Neural progenitor cell (in vitro differentiated cells): ENCODE measurements at regions not wholly inside any gene's neighbourhood (a gene's known extent, or its start where the extent isn't known, plus 50 kb on each side); places are given as distances from the start of the nearest gene placed in this dataset.
"Not testable (repeated sequence)": the region's sequence is repeated elsewhere in the genome, so short reads cannot be mapped to it uniquely, and the experiment has no call there.

Experiments used
- DNase-seq: peaks from one replicate; pipeline ENCODE4 v3.0.0-alpha.2; 2016; ENCODE audit warnings: low spot score
- H2AFZ ChIP-seq: fragments of 200-600 bp; sonication (generic); replicated peaks from 2 replicates; pipeline ENCODE4 v1.6.1; 2016; ENCODE audit warnings: antibody characterized with exemption
- H3F3A ChIP-seq: fragments of 200-600 bp; sonication (generic); 2 replicates; pipeline ENCODE4 v1.6.1; 2016; ENCODE audit warnings: antibody characterized with exemption, low read depth
- H3K27ac ChIP-seq: fragments of 200-600 bp; sonication (generic); 2 replicates; pipeline ENCODE4 v1.5.1; 2016; ENCODE audit warnings: mild to moderate bottlenecking
- H3K27me3 ChIP-seq: fragments of 200-600 bp; sonication (generic); 2 replicates; pipeline ENCODE4 v1.6.1; 2016; ENCODE audit warnings: mild to moderate bottlenecking, moderate library complexity
- H3K36me3 ChIP-seq: fragments of 200-600 bp; sonication (generic); 2 replicates; pipeline ENCODE4 v1.5.1; 2016
- H3K4me1 ChIP-seq: fragments of 200-600 bp; sonication (generic); 2 replicates; pipeline ENCODE4 v1.6.1; 2016; ENCODE audit warnings: mixed run types
- H3K4me2 ChIP-seq: fragments of 200-600 bp; sonication (generic); 2 replicates; pipeline ENCODE4 v1.6.1; 2016
- H3K4me3 ChIP-seq: fragments of 200-600 bp; sonication (generic); 2 replicates; pipeline ENCODE4 v1.5.1; 2016
- H3K79me2 ChIP-seq: fragments of 200-600 bp; sonication (generic); 2 replicates; pipeline ENCODE4 v1.6.1; 2016; ENCODE audit warnings: low read depth
- H3K9ac ChIP-seq: fragments of 200-600 bp; sonication (generic); 2 replicates; pipeline ENCODE4 v1.6.1; 2016
- H3K9me3 ChIP-seq: fragments of 200-600 bp; sonication (generic); 2 replicates; pipeline ENCODE4 v1.5.1; 2016; ENCODE audit warnings: low read depth
- H4K20me1 ChIP-seq: fragments of 200-600 bp; sonication (generic); 2 replicates; pipeline ENCODE4 v1.6.1; 2016; ENCODE audit warnings: low read depth
- H3K27ac Mint-ChIP-seq: 3 replicates; pipeline ENCODE4 v1.8.0; 2021; ENCODE audit warnings: mixed read lengths
- H3K27me3 Mint-ChIP-seq: 2 replicates; pipeline ENCODE4 v1.8.0; 2022; ENCODE audit warnings: low read depth, mild to moderate bottlenecking, inconsistent platforms, moderate library complexity, mixed read lengths; ENCODE audit not compliant: insufficient read depth
- H3K36me3 Mint-ChIP-seq: 3 replicates; pipeline ENCODE4 v1.8.0; 2021; ENCODE audit warnings: mixed read lengths
- H3K4me1 Mint-ChIP-seq: 3 replicates; pipeline ENCODE4 v1.8.0; 2021; ENCODE audit warnings: mixed read lengths
- H3K4me3 Mint-ChIP-seq: 3 replicates; pipeline ENCODE4 v1.8.0; 2021; ENCODE audit warnings: mild to moderate bottlenecking, moderate library complexity, mixed read lengths
- H3K9me3 Mint-ChIP-seq: 3 replicates; pipeline ENCODE4 v1.8.0; 2020; ENCODE audit warnings: mixed read lengths
- EZH2 ChIP-seq: fragments of 200-600 bp; sonication (generic); IDR thresholded peaks from 2 replicates; pipeline ENCODE4 v1.6.1; 2017; ENCODE audit warnings: antibody characterized with exemption, mild to moderate bottlenecking, moderate library complexity
- EZH2phosphoT487 ChIP-seq: fragments of 200-600 bp; sonication (generic); IDR thresholded peaks from 2 replicates; pipeline ENCODE4 v1.6.1; 2017; ENCODE audit warnings: antibody characterized with exemption
- TF ChIP-seq, protein P1 (sequence below): fragments of 200-600 bp; sonication (generic); IDR thresholded peaks from 2 replicates; pipeline ENCODE4 v1.5.1; 2017; ENCODE audit warnings: antibody characterized with exemption, mild to moderate bottlenecking

GRCh38 chr3:164302622-164303021 lies 775.7 kb downstream of the SI start:
- H3K4me1 Mint-ChIP-seq = no peaks in the 10 kb centered on the region
- no peaks in the 10 kb centered on the region for H3K9me3 Mint-ChIP-seq
- no peaks in the 10 kb centered on the region for H4K20me1 ChIP-seq
- no peak overlapping the region for H3K4me3 ChIP-seq
- H3K4me3 Mint-ChIP-seq = no peak overlapping the region
- H3K27me3 Mint-ChIP-seq = peaks cover 2% of the 10 kb centered on the region
- no peaks in the 10 kb centered on the region for H3K9me3 ChIP-seq
- TF ChIP-seq EZH2phosphoT487 = no peak
- no peak for TF ChIP-seq EZH2
- TF ChIP-seq, protein P1, sequence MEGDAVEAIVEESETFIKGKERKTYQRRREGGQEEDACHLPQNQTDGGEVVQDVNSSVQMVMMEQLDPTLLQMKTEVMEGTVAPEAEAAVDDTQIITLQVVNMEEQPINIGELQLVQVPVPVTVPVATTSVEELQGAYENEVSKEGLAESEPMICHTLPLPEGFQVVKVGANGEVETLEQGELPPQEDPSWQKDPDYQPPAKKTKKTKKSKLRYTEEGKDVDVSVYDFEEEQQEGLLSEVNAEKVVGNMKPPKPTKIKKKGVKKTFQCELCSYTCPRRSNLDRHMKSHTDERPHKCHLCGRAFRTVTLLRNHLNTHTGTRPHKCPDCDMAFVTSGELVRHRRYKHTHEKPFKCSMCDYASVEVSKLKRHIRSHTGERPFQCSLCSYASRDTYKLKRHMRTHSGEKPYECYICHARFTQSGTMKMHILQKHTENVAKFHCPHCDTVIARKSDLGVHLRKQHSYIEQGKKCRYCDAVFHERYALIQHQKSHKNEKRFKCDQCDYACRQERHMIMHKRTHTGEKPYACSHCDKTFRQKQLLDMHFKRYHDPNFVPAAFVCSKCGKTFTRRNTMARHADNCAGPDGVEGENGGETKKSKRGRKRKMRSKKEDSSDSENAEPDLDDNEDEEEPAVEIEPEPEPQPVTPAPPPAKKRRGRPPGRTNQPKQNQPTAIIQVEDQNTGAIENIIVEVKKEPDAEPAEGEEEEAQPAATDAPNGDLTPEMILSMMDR = no peak
- H3K9ac ChIP-seq = no peak overlapping the region
- no peak overlapping the region for H3K27ac ChIP-seq
- no peak overlapping the region for H2AFZ ChIP-seq
- H3K27ac Mint-ChIP-seq = no peak overlapping the region
- no peak overlapping the region for H3K4me2 ChIP-seq
- H3K4me1 ChIP-seq = no peaks in the 10 kb centered on the region
- no peak for DNase-seq
- no peaks in the 10 kb centered on the region for H3K79me2 ChIP-seq
- H3K27me3 ChIP-seq = no peaks in the 10 kb centered on the region
- H3K36me3 ChIP-seq = no peaks in the 10 kb centered on the region
- no peaks in the 10 kb centered on the region for H3F3A ChIP-seq
- no peaks in the 10 kb centered on the region for H3K36me3 Mint-ChIP-seq

GRCh38 chr3:164291486-164291885 lies 786.8 kb downstream of the SI start:
- not testable (repeated sequence) for H3K36me3 ChIP-seq, H3K4me1 Mint-ChIP-seq, H3K27me3 Mint-ChIP-seq, H3K9me3 ChIP-seq, H2AFZ ChIP-seq, H4K20me1 ChIP-seq, H3K4me2 ChIP-seq, H3K9ac ChIP-seq, H3K4me1 ChIP-seq, H3K36me3 Mint-ChIP-seq, H3K79me2 ChIP-seq, H3K27ac ChIP-seq, H3F3A ChIP-seq, DNase-seq, H3K9me3 Mint-ChIP-seq, H3K27ac Mint-ChIP-seq, H3K27me3 ChIP-seq, H3K4me3 Mint-ChIP-seq, H3K4me3 ChIP-seq

DNA sequence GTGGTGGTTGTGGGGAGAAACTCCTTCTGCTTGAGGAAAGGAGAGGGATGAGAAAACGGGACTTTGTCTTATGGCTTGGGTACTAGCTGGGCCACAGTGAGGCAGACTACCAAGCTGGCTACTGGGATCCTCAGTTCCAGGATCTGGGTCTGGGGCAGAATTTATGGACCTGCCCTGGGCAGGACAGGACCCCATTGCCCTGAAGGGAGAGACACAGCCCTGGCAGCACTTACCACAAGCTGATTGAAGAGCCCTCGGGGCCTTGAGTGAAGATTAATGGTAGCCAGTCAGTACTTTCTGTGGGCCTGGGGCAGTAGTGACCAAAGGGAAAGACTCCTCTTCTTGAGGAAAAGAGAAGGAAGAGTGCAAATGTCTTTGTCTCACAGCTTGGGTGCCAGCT lies 799.7 kb downstream of the SI start:
- Mint-ChIP-seq H3K9me3 (no peaks in the 10 kb centered on the region), H3K4me3 (no peak overlapping the region), H3K27ac (no peak overlapping the region), H3K4me1 (no peaks in the 10 kb centered on the region), H3K36me3 (no peaks in the 10 kb centered on the region), H3K27me3 (no peaks in the 10 kb centered on the region)
- Histone ChIP-seq H3K27ac (no peak overlapping the region), H3F3A (no peaks in the 10 kb centered on the region), H2AFZ (no peak overlapping the region), H3K36me3 (no peaks in the 10 kb centered on the region), H3K9me3 (peaks cover 6% of the 10 kb centered on the region), H3K27me3 (no peaks in the 10 kb centered on the region), H3K4me2 (no peak overlapping the region), H4K20me1 (no peaks in the 10 kb centered on the region), H3K79me2 (no peaks in the 10 kb centered on the region), H3K9ac (no peak overlapping the region), H3K4me1 (no peaks in the 10 kb centered on the region), H3K4me3 (no peak overlapping the region)
- TF ChIP-seq, protein P1 = no peak
- TF ChIP-seq EZH2 (no peak), EZH2phosphoT487 (no peak)
- no peak for DNase-seq

DNA sequence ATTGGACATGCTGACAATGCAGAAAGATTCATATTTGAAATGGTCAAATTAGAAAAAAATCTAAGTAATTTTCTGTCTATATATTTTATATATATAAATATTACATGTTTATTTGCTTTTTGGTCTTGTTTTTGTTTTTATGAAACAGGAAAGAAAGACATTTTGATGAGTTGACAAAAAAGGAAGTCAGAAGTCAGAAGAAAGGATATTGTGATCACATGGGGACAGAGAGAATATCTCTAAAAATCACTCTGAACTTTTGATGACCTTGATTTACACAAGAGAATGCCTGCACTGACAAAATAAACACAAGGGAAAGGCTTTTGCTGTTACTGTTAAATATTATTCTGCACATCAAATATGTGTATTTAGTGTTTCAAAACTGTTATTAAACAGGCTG lies 811.2 kb downstream of the SI start:
- Mint-ChIP-seq H3K4me1 (no peaks in the 10 kb centered on the region), H3K27ac (no peak overlapping the region), H3K4me3 (no peak overlapping the region), H3K27me3 (no peaks in the 10 kb centered on the region), H3K36me3 (no peaks in the 10 kb centered on the region), H3K9me3 (peaks cover 6% of the 10 kb centered on the region)
- Histone ChIP-seq H3K9ac (no peak overlapping the region), H3K36me3 (no peaks in the 10 kb centered on the region), H3F3A (no peaks in the 10 kb centered on the region), H3K4me2 (no peak overlapping the region), H3K9me3 (no peaks in the 10 kb centered on the region), H3K4me1 (no peaks in the 10 kb centered on the region), H3K27ac (no peak overlapping the region), H2AFZ (no peak overlapping the region), H3K4me3 (no peak overlapping the region), H3K27me3 (no peaks in the 10 kb centered on the region), H4K20me1 (no peaks in the 10 kb centered on the region), H3K79me2 (no peaks in the 10 kb centered on the region)
- DNase-seq = no peak
- no peak for TF ChIP-seq EZH2
- no peak for TF ChIP-seq EZH2phosphoT487
- TF ChIP-seq, protein P1 = no peak
